IPS-NIHi11 (cell line): ENCODE measurements at regions not wholly inside any gene's neighbourhood (a gene's known extent, or its start where the extent isn't known, plus 50 kb on each side); places are given as distances from the start of the nearest gene placed in this dataset.
"Not testable (repeated sequence)": the region's sequence is repeated elsewhere in the genome, so short reads cannot be mapped to it uniquely, and the experiment has no call there.

Experiments used
- DNase-seq: peaks from one replicate; pipeline ENCODE4 v3.0.0; 2012; ENCODE audit warnings: mixed read lengths, low spot score

GRCh38 chr15:81723701-81724100, 322.1 kb downstream of the MEX3B start:
- DNase-seq = no peak

GRCh38 chr15:81723113-81723651, 322.6 kb downstream of the MEX3B start:
- no peak for DNase-seq

DNA sequence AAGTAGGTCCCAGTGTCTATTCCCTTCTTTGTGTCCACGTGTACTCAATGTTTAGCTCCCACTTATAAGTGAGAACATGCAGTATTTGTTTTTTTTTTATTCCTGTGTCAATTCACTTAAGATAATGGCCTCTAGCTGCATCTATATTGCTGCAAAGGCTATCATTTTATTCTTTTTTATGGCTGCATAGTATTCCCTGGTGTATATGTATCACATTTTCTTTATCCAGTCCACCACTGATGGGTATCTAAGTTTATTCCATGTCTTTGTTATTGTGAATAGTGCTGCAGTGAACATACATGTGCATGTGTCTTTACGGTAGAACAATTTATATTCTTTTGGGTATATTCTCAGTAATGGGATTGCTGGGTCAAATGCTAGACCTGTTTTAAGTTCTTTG, 329.4 kb downstream of the MEX3B start:
- DNase-seq = not testable (repeated sequence)

GRCh38 chr15:81710328-81710727, 335.5 kb downstream of the MEX3B start:
- DNase-seq = no peak

- DNase-seq = not testable (repeated sequence)
Observed at GRCh38 chr15:81706816-81707346, 332.9 kb upstream of the TMC3 start.

GRCh38 chr15:81705727-81706126, 331.7 kb upstream of the TMC3 start:
- not testable (repeated sequence) for DNase-seq

- no peak for DNase-seq
Observed at GRCh38 chr15:81686021-81686420, 312.0 kb upstream of the TMC3 start.

GRCh38 chr15:81685237-81685636, 311.2 kb upstream of the TMC3 start:
- peak; percentile 0 for DNase-seq

DNA sequence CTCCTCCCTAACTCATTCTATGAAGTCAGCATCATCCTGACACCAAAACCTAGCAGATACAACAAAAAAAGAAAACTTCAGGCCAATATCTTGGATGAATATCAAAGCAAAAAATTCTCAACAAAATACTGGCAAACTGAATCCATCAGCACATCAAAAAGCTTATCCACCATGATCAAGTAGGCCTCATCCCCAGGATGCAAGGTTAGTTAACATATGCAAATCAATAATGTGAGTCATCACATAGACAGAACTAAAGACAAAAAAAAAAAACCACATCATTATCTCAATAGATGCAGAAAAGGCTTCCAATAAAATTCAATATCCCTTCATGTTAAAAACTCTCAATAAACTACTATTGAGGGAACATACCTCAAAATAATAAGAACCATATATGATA, 306.8 kb upstream of the TMC3 start:
- no peak for DNase-seq

DNA sequence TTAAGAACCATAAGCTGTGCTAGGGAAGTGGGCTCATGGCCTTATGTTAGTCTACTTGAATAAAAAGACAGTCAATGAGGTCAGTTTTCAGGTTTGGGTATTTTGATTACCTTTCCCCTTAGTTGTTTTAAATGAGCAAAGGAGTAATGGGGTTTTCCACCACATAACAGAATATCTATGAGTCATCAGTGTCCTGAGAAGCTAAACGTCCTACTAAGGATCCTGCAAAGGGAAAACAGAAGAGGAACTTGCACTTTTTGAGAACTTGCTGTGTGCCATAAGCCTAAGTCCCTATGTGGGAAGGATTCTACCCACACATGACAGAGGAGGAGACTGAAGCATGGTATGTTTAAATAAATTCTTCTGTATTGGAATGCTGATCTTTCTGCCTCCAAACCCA, 292.8 kb upstream of the TMC3 start:
- no peak for DNase-seq

DNA sequence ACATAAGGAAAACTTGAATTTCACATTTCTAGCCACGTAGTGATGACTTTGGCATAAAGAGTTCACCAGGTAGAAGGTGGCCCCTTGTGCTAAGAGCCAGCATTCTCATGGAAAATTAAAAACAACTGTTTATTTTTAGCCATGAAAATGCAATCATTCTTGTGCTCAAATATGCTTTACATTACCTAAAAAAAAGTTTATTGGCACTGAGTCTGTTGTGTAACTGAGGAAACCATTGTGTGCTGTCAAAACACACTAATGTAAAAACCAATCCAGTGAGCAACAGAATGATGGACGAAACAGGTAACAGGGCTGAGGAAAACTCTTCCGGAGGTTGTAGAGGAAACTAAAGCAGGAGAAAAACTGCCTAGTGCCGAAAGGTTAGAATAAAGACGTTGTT, 287.0 kb upstream of the TMC3 start:
- no peak for DNase-seq

- no peak for DNase-seq
Observed at GRCh38 chr15:81653259-81653658, 279.2 kb upstream of the TMC3 start.

GRCh38 chr15:81645470-81645869, 271.5 kb upstream of the TMC3 start:
- DNase-seq = no peak

DNA sequence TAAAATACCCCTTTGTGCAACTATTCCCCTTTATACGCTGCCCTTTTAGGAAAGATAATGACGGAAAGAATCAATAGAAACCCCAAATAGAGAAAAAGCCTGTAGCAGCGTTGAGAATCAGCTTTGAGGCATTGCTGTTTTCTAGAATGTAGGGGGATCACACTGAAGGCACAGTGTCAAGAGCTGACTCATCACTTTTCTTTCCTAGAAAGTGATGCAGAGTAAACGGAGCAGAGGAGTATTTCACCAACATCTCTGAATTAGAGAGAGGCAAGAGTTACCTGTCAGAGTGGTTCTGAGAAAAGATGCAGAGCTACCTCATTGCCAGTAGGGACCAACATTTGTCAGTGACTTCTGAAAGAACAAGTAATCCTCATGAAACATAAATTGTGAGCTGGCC, 269.8 kb upstream of the TMC3 start:
- DNase-seq = no peak

- no peak for DNase-seq
Observed at GRCh38 chr15:81642451-81642990, 268.5 kb upstream of the TMC3 start.

DNA sequence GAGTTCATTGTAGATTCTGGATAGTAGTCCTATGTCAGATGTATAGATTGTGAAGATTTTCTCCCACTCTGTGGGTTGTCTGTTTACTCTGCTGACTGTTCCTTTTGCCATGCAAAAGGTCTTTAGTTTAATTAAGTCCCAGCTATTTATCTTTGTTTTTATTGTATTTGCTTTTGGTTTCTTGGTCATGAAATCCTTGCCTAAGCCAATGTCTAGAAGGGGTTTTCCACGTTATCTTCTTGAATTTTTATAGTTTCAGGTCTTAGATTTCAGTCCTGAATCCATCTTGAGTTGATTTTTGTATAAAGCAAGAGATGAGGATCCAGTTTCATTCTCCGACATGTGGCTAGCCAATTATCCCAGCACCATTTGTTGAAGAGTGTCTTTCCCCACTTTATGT, 262.1 kb upstream of the TMC3 start:
- not testable (repeated sequence) for DNase-seq

DNA sequence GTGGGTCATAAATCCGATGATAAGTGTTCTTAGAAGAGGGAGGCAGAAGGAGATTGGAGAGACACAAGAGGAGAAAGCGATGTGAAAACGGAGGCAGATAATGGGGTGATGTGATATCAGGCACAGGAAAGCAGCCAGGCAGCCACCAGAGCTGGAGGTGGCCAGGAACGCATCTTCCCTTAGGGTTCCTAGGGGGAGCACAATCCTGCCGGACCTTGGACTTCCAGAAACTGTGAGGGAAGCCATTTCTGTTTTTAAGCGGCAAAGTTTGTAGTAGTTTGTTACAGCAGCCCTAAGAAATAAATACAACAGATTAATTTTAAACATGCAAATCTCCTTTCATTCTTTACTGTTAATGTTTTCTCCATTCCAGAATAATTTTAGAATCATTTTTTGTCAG, 259.9 kb upstream of the TMC3 start:
- DNase-seq = no peak

GRCh38 chr15:81625896-81626295, 251.9 kb upstream of the TMC3 start:
- DNase-seq = no peak

GRCh38 chr15:81619002-81619401, 245.0 kb upstream of the TMC3 start:
- no peak for DNase-seq

DNA sequence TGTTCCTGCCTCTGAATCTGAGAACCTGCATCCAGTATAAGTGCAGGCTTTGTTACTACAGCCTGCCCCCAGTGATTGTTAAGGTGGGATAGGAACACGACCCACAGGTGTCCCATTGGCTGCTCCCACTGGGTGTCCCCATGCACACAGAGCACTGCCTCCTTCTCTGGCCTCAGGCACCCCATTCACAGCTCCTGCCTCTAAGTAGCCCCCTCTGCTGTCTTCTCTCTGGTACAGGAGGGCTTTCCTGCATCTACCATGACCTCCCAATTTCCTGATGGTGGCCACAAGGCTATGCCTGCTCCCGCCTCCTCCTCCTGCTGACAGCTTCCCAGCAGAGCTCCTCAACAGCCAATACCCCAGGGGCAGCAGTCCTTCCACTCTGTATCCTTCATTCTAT, 238.6 kb upstream of the TMC3 start:
- DNase-seq = peak; percentile 23

DNA sequence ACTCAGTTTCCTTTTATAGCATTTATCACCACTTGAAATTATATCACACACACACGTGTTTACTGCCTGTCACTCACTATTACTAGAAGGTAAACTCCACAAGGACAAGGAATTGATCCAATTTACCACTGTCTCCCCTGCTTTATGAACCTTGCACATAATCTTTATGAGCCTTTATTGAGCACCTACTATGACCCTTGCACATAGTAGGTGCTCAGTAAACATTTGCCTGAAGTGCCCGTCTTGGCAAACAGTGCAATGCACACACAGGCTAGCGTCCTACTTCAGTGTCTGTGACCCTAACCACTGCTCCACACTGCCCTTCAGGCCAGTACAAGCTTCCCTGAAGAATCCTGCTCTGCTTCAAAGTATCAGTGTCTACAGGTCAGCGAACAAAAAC, 237.7 kb upstream of the TMC3 start:
- DNase-seq = no peak

DNA sequence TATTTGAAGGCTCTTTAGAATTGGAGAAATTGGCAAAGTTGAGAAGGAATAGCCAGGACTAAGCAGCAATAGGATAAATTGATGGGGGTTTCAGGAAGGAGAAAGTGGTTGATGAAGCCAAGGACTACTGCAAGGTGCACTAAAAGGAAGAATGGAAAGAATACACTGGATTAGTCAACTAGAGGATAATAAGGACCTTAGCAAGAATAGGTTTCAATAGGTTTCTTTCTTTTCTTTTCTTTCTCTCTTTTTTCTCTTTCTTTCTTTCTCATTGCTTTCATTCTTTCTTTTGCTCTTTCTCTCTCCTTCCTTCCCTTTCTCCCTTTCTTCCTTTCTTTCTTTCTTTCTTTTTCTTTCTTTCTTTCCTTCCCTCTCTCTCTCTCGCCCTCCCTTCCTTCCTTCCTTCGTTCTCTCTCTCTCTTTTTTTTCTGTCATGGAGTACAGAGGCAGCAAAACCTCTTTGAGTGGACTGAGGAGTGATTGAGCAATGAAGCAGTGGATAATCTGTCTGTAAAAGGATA, 234.4 kb upstream of the TMC3 start:
- DNase-seq = no peak

- no peak for DNase-seq
Observed at GRCh38 chr15:81604713-81605112, 230.7 kb upstream of the TMC3 start.
